ENCODE measurements at regions not wholly inside any gene's neighbourhood (a gene's known extent, or its start where the extent isn't known, plus 50 kb on each side); places are given as distances from the start of the nearest gene placed in this dataset.

DNA sequence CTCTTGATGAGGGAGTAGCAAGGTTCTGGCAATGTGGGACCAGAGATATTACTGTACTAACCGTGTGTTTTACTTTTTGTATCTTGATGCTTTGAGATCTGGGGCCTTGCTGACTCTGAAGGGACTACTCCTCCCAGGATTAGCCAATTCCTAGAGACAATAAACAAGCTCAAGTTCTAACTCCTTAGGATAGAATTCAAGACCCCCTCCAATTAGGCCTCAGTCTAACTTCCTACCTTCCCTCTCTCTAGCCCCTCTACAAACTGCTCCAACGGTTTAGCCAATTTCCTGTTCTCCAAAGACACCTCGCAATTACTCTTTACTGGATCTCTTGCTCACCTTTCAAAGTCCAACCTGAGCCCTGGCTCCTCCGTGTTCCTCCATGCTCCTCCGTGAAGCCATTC lies 158.7 kb upstream of the JARID2 start:
- Mint-ChIP-seq H3K9me3 (no peaks in the 10 kb centered on the region), H3K36me3 (ENCODE audit: low read depth) (no peaks in the 10 kb centered on the region), H3K4me3 (no peak overlapping the region), H3K27ac (ENCODE audit: unreplicated experiment) (peak overlapping the region; percentile 2), H3K4me1 (peaks cover 25% of the 10 kb centered on the region), H3K27me3 (ENCODE audit: low read depth) (no peaks in the 10 kb centered on the region)
- no peak for DNase-seq (ENCODE audit: low read depth, low spot score)
- TF ChIP-seq, protein P1, sequence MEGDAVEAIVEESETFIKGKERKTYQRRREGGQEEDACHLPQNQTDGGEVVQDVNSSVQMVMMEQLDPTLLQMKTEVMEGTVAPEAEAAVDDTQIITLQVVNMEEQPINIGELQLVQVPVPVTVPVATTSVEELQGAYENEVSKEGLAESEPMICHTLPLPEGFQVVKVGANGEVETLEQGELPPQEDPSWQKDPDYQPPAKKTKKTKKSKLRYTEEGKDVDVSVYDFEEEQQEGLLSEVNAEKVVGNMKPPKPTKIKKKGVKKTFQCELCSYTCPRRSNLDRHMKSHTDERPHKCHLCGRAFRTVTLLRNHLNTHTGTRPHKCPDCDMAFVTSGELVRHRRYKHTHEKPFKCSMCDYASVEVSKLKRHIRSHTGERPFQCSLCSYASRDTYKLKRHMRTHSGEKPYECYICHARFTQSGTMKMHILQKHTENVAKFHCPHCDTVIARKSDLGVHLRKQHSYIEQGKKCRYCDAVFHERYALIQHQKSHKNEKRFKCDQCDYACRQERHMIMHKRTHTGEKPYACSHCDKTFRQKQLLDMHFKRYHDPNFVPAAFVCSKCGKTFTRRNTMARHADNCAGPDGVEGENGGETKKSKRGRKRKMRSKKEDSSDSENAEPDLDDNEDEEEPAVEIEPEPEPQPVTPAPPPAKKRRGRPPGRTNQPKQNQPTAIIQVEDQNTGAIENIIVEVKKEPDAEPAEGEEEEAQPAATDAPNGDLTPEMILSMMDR (conservative IDR thresholded peaks at IDR 0.05) = no peak

DNA sequence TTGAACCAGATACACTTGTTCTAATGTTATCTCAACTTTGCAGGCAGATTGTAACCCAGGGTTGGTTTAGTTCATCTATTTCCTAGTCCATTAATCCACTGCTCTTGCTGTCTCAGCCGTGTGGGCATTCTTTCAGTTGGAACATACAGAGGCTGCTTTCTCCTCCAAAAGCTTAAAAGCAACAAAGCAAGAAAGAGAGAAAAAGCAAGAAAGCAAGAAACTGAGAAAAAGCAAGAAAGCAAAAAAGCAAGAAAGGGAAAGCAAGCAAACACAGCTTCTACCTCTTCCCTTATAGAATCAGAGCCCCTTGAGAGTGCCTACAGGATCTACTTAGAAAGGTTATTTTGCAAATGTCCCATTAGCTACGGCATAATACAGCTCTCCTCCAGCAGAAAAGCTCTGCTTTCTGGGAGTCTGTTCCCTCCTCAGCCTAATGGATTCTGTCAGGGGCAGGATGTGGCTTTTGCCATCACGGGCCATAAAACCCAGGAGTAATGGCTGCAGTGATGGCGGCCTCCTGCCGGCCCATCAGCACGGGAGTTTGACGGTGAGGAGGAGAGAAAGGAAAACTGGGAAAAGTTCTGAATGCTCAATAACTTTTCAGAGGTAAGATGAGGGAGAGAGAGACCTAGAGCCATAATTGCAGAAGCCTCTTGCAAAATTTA lies 156.8 kb upstream of the JARID2 start:
- TF ChIP-seq, protein P1 (conservative IDR thresholded peaks at IDR 0.05) = no peak
- Mint-ChIP-seq H3K4me3 (no peak overlapping the region), H3K27me3 (ENCODE audit: low read depth) (no peaks in the 10 kb centered on the region), H3K4me1 (peaks cover 25% of the 10 kb centered on the region), H3K9me3 (no peaks in the 10 kb centered on the region), H3K36me3 (ENCODE audit: low read depth) (no peaks in the 10 kb centered on the region), H3K27ac (ENCODE audit: unreplicated experiment) (no peak overlapping the region)
- DNase-seq (ENCODE audit: low read depth, low spot score) = no peak

DNA sequence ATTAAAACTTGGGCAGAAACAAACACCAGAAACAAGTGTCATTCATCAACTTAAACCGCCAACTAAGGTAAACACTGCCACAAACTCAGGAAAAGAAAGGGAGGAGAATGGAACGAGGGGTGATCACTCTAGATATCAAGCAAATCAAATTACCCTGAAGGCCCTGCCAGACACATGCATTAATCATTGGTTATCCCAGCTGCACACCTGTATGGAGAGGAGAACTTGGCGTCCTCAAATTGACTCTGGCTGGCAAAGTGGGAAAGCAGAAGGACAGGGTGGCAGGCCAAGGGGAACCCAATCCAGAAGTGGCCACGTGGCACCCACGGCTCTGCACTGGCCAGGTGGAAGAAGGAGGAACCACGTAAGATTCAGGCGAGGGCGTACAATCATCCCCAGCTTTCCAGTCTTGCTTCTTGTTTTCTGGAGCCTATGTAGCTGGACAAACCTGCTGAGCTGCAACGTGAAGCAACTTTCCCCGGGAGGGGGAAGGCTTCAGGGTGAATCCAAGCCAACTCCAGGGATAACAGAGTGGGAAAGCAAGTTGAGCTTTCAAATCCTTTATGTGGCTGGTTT lies 156.2 kb upstream of the JARID2 start:
- H3K27me3 Mint-ChIP-seq (ENCODE audit: low read depth) = no peaks in the 10 kb centered on the region
- no peak overlapping the region for H3K27ac Mint-ChIP-seq (ENCODE audit: unreplicated experiment)
- H3K36me3 Mint-ChIP-seq (ENCODE audit: low read depth) = no peaks in the 10 kb centered on the region
- no peak overlapping the region for H3K4me3 Mint-ChIP-seq
- H3K4me1 Mint-ChIP-seq = peaks cover 25% of the 10 kb centered on the region
- H3K9me3 Mint-ChIP-seq = no peaks in the 10 kb centered on the region
- TF ChIP-seq, protein P1 (conservative IDR thresholded peaks at IDR 0.05) = no peak
- DNase-seq (ENCODE audit: low read depth, low spot score) = no peak

DNA sequence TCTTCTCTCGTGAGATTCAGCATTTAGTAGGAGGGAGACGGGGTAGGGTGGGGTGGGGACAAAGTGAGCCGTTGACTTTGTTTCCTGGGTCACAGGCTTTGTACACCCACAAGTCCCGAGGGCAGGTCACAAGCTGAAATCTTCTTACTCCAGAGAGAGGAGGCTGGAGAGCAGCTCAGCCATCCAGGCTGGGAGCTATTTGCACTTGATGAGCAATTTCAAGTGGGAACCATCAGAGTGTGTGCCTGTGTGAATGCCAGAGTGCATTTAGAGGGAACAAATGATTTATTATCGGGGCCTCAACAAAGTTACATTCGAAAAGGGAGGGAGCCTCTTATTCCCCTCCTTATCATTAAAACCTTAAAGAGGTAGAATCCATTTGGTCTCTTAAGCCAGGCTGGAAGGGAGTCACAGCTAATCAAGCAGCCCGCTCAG lies 155.7 kb upstream of the JARID2 start:
- Mint-ChIP-seq H3K4me3 (no peak overlapping the region), H3K27me3 (ENCODE audit: low read depth) (no peaks in the 10 kb centered on the region), H3K4me1 (peaks cover 25% of the 10 kb centered on the region), H3K9me3 (no peaks in the 10 kb centered on the region), H3K36me3 (ENCODE audit: low read depth) (no peaks in the 10 kb centered on the region), H3K27ac (ENCODE audit: unreplicated experiment) (no peak overlapping the region)
- TF ChIP-seq, protein P1 (conservative IDR thresholded peaks at IDR 0.05) = no peak
- no peak for DNase-seq (ENCODE audit: low read depth, low spot score)

DNA sequence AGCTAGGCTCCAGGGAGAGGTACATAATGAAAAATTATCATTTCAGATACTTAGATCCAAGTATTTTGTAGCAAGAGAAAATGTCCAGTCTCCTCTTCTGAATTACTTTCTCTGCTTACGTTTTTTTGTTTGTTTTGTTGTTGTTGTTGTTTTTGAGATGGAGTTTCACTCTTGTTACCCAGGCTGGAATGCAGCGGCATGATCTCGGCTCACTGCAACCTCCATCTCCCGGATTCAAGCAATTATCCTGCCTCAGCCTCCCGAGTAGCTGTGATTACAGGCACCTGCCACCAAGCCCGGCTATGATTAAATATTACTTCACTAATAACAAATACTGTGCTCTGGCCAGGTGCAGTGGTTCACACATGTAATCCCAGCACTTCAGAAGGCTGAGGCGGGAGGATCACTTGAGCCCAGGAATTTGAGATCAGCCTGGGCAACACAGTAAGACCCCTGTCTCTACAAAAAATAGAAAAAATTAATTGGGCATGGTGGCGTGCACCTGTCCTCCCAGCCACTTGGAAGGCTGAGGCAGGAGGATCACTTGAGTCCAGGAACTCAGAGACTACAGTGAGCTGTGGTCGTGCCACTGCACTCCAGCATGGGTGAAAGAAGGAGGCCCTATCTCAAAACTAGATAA lies 155.0 kb upstream of the JARID2 start:
- Mint-ChIP-seq H3K27ac (ENCODE audit: unreplicated experiment) (no peak overlapping the region), H3K36me3 (ENCODE audit: low read depth) (no peaks in the 10 kb centered on the region), H3K9me3 (no peaks in the 10 kb centered on the region), H3K4me3 (no peak overlapping the region), H3K4me1 (peaks cover 25% of the 10 kb centered on the region), H3K27me3 (ENCODE audit: low read depth) (no peaks in the 10 kb centered on the region)
- TF ChIP-seq, protein P1 (conservative IDR thresholded peaks at IDR 0.05) = no peak
- no peak for DNase-seq (ENCODE audit: low read depth, low spot score)
